ENCODE measurements at regions not wholly inside any gene's neighbourhood (a gene's known extent, or its start where the extent isn't known, plus 50 kb on each side); places are given as distances from the start of the nearest gene placed in this dataset.
"Not testable (repeated sequence)": the region's sequence is repeated elsewhere in the genome, so short reads cannot be mapped to it uniquely, and the experiment has no call there.

DNA sequence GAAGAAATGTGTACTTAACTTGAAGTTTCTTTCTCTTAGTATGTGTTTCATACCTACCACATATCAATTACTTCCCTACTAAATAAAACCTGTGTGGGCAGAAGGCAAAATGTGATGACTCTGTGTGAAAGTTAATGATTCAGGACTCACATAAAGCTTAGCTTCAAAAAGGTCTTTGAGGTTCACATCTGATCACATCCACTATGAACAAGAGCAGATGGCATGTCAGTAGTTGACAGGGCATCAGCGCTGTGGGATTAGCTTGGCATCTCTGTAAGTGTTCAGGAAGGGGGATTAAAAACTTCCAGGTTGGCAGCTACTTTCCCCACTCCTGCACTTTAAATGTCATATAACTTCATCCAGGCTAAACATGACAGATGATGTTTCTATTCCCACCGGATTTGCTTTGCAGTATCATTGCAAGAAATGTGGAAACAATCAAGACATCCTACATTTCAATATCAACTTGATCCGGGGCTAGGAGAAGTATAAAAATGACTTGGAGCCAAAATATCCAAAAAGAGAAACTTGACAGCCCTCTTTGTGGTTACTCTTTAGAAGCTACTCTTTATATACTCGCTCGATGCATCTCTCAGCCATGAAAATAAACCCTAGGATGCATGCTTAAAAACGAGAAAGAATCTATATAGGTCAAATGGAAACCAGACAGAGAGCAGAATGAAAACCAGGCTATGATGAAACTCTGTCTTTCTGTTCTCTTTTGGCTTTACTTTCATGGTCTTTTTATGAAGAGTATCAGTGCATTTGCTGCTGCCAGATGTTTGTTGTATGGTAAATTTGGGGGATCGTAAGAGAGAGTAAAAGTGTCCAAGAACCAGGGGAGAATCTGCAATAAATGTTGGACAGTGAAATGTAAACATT, 273.1 kb upstream of the ALCAM start:
- Mint-ChIP-seq H3K27me3 (no peaks in the 10 kb centered on the region), H3K9me3 (peaks cover 0 to 5% of the 10 kb centered on the region in 2 donors), H3K4me1 (no peaks in the 10 kb centered on the region), H3K4me3 (no peak overlapping the region), H3K27ac (no peak overlapping the region)
- DNase-seq (no peak), ATAC-seq (no peak)

DNA sequence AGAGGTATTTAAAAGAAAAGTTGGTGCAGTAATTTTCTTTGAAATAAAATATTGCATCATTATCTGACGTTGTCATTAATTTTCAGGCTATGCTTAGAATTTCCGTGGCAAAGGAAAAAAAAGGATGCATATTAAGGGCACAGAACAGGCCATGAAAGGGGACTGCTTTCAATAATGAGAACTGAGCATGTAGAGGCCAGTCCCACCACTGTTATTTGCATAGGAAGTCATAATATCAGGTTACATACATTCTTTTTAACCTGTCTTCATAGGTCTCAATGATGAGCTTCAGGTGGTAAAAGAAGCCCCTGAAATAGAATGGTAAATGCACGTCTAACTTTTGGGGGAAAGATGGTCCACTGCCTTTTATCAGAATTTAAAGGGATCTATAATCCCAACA, 272.1 kb upstream of the ALCAM start:
- ATAC-seq: no peak
- Mint-ChIP-seq H3K27me3 (no peaks in the 10 kb centered on the region), H3K9me3 (peaks cover 0 to 6% of the 10 kb centered on the region in 2 donors), H3K27ac (no peak overlapping the region), H3K4me3 (no peak overlapping the region), H3K4me1 (no peaks in the 10 kb centered on the region)
- no peak for DNase-seq

- H3K27me3 Mint-ChIP-seq: no peaks in the 10 kb centered on the region
- peaks cover 0 to 6% of the 10 kb centered on the region in 2 donors for H3K9me3 Mint-ChIP-seq
- no peak overlapping the region for H3K27ac Mint-ChIP-seq
- ATAC-seq (no peak), DNase-seq (no peak)
- no peak overlapping the region for H3K4me3 Mint-ChIP-seq
- no peaks in the 10 kb centered on the region for H3K4me1 Mint-ChIP-seq
These were observed 270.6 kb upstream of the ALCAM start for GRCh38 chr3:105096071-105096470.

DNA sequence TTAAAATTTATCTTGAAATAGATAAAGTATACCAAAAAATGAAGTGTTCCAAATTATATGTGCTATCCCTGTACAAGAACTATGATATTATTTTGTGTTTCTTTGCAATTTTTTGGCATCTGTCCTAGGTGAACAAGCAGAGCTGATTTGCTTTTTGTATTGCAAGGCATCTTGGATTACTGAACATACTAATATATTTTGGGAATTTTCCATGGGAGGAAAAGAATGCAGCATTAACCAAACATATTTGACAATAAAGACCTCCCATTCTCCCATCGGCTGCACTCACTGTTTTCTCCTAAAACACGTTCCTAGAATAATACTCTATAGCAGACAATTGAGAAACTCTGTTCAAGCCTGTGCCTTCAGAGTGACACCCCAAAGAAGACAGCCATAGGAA, 265.1 kb upstream of the ALCAM start:
- ATAC-seq: no peak
- peaks cover 0 to 6% of the 10 kb centered on the region in 2 donors for H3K9me3 Mint-ChIP-seq
- no peak overlapping the region for H3K4me3 Mint-ChIP-seq
- DNase-seq: no peak
- no peaks in the 10 kb centered on the region for H3K4me1 Mint-ChIP-seq
- no peak overlapping the region for H3K27ac Mint-ChIP-seq
- H3K27me3 Mint-ChIP-seq: no peaks in the 10 kb centered on the region

DNA sequence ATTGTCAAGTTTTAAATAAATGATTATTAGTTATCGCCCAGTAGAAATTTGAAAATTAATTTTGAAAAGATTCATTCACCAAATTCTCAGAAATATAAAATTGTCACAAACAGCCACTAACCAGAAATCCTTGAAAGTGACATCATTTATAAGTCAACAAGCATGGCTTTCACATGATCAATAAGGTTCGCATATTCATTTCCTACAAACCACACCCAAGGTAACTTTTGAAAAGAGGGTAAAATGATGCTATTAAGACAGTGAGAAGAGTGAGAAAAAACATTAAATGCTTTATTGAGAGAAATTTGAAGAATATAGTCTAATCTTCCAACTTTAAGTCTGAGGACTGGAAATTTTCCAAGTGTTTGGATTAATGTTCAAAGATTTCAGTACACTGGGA, 263.6 kb upstream of the ALCAM start:
- Mint-ChIP-seq H3K27me3 (no peaks in the 10 kb centered on the region), H3K27ac (no peak overlapping the region), H3K4me3 (no peak overlapping the region), H3K4me1 (no peaks in the 10 kb centered on the region), H3K9me3 (peaks cover 0 to 6% of the 10 kb centered on the region in 2 donors)
- ATAC-seq (no peak), DNase-seq (no peak)

DNA sequence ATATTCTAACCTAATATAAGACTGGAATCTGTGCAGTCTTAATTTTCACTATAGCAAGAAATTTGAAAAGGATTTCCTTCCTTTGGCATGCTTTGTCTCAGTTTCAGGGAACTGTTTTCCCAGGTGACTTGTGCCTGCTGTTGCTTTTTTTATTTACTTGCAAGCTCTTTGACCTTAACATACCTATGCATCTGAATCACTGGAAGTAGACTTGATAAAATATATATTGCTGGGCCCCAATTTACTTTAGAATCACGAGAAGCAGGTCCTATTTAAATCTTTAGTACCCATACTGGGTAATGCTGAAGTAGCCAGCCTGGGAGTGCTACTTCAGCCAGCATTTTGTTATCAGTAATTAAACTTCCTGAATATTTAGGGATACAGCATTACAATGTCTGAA, 257.9 kb upstream of the ALCAM start:
- H3K4me3 Mint-ChIP-seq: no peak overlapping the region
- H3K27ac Mint-ChIP-seq: no peak overlapping the region
- DNase-seq: no peak
- H3K9me3 Mint-ChIP-seq: peaks cover 8 to 14% of the 10 kb centered on the region in 2 donors
- ATAC-seq: no peak
- H3K27me3 Mint-ChIP-seq: no peaks in the 10 kb centered on the region
- no peaks in the 10 kb centered on the region for H3K4me1 Mint-ChIP-seq

DNA sequence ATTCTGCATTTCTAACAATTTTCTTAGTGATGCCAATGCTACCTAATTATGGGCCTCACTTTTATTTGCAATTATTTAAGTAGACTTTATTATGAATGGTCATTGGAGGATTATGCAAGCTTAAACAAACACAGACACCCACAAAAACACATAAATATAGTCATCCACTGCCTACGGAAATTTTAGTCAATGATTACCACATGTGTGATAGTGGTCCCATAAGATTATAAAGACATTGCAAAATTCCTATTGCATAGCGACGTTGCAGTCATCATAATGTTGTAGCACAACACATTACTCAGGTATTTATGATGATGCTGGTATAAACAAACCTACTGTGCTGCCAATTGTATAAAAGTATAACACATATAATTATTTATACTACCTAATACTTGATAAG, 247.8 kb upstream of the ALCAM start:
- Mint-ChIP-seq H3K9me3 (no peaks in the 10 kb centered on the region), H3K4me3 (no peak overlapping the region), H3K27ac (no peak overlapping the region), H3K27me3 (no peaks in the 10 kb centered on the region), H3K4me1 (no peaks in the 10 kb centered on the region)
- DNase-seq: no peak
- no peak for ATAC-seq

DNA sequence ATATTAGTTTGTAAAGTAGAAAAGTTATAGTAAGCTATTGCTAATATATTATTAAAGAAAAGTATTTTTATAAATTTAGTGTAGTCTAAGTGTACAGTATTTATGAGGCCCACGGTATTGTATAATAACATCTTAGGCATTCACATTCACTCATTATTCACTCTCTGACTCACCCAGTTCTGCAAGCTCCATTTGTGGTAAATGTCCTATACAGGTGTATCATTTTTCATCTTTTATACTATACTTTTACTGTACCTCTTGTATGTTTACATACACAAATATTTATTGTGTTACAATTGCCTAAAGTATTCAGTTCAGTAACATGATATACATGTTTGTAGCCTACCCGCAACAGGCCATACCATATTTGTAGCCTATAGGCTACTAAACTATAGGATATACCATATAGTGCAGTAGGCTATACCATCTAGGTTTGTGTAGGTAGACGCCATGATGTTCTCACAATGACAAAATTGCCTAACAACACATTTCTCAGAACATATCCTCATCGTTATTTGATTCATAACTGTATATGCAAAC, 246.8 kb upstream of the ALCAM start:
- no peak for DNase-seq
- H3K9me3 Mint-ChIP-seq: no peaks in the 10 kb centered on the region
- H3K27me3 Mint-ChIP-seq: no peaks in the 10 kb centered on the region
- no peak for ATAC-seq
- peak overlapping the region in 1 of 2 donors; percentile 33 for H3K27ac Mint-ChIP-seq
- H3K4me1 Mint-ChIP-seq: no peaks in the 10 kb centered on the region
- H3K4me3 Mint-ChIP-seq: no peak overlapping the region

DNA sequence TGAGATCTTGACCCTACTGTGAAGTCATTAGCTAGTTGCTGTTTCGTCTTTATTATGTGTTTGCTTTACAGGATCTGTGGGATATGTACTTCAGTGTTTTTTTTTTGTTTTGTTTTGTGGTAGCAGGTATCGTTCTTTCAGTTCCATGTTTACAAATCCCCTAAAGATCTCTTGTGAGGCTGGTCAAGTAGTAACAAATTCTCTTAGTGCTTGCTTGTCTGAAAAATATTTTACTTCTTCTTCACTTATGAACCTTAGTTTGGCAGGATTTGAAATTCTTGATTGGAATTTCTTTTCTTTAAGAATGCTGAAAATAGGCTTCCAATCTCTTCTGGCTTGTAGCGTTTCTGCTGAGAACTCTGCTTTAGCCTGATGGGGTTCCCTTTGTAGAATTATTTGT, 235.8 kb upstream of the ALCAM start:
- Mint-ChIP-seq H3K4me3 (no peak overlapping the region), H3K27ac (no peak overlapping the region), H3K4me1 (no peaks in the 10 kb centered on the region), H3K9me3 (peaks cover 21 to 23% of the 10 kb centered on the region in 2 donors), H3K27me3 (no peaks in the 10 kb centered on the region)
- DNase-seq (no peak), ATAC-seq (no peak)

- H3K27ac Mint-ChIP-seq: no peak overlapping the region
- DNase-seq (no peak), ATAC-seq (no peak)
- no peak overlapping the region for H3K4me3 Mint-ChIP-seq
- peaks cover 0 to 4% of the 10 kb centered on the region in 2 donors for H3K9me3 Mint-ChIP-seq
- no peaks in the 10 kb centered on the region for H3K4me1 Mint-ChIP-seq
- H3K27me3 Mint-ChIP-seq: no peaks in the 10 kb centered on the region
These were observed 228.8 kb upstream of the ALCAM start for GRCh38 chr3:105137911-105138310.

- Mint-ChIP-seq H3K9me3 (no peaks in the 10 kb centered on the region), H3K4me1 (no peaks in the 10 kb centered on the region), H3K27me3 (no peaks in the 10 kb centered on the region), H3K27ac (no peak overlapping the region), H3K4me3 (no peak overlapping the region)
- no peak for ATAC-seq
- DNase-seq: no peak
These were observed 226.7 kb upstream of the ALCAM start for GRCh38 chr3:105139881-105140560.

DNA sequence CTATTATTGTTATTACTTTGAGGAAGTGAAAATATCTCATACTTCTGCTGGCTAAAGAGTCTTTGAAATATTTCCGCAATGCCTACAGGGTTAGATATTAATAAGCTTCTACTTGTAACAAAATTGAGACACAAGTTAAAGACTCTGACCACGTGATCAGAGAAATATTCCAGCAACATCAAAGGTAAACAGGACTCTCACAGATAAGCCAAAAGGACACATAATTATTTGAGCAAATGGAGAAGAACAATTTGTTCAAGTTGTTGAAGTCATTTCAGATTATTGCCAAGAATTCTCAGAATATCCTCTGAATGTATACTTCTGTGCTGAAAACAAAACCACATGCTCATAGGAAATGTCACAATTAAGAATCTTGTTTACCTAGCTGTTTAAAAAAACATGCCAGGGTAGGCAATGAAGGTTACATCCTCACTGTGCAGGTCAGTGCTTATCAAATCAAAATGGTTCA, 225.8 kb upstream of the ALCAM start:
- Mint-ChIP-seq H3K27me3 (no peaks in the 10 kb centered on the region), H3K4me3 (no peak overlapping the region), H3K27ac (no peak overlapping the region), H3K4me1 (no peaks in the 10 kb centered on the region), H3K9me3 (no peaks in the 10 kb centered on the region)
- no peak for DNase-seq
- ATAC-seq: no peak

DNA sequence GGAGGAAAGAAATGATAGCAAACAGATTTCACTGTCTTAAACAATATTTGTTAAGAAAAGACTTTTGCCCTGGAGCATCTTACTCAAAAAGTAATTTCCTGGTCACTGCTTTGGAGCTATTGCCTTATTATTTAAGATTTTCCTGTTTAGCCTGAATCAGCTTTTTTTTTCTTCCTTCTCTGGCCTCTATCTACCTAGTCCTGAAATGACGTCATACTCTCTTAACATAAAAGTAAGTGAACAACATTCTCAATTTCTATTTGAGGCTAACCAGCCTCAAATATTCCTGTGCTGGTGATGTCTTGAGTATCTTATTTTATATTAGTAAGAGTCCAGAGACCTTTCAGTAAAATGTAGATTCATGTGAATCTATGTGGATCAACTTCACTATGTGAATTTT, 221.9 kb upstream of the ALCAM start:
- Mint-ChIP-seq H3K4me3 (no peak overlapping the region), H3K27ac (no peak overlapping the region), H3K27me3 (peaks cover 6% of the 10 kb centered on the region), H3K9me3 (no peaks in the 10 kb centered on the region), H3K4me1 (no peaks in the 10 kb centered on the region)
- DNase-seq (no peak), ATAC-seq (no peak)

GRCh38 chr3:105145511-105145910, 221.2 kb upstream of the ALCAM start:
- DNase-seq (no peak), ATAC-seq (no peak)
- Mint-ChIP-seq H3K27me3 (peaks cover 8% of the 10 kb centered on the region), H3K9me3 (no peaks in the 10 kb centered on the region), H3K4me1 (no peaks in the 10 kb centered on the region), H3K27ac (no peak overlapping the region), H3K4me3 (no peak overlapping the region)

DNA sequence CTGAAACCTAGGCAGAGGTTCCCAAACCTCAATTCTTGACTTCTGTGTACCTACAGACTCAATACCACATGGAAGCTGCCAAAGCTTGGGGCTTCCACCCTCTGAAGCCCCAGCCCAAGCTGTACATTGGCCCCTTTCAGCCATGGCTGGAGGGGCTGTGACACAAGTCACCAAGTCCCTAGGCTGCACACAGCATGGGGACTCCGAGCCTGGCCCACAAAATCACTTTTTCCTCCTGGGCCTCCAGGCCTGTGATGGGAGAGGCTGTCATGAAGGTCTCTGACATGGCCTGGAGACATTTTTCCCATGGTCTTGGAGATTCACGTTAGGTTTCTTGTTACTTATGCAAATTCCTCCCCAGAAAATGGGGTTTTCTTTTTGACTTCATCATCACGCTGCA, 217.5 kb upstream of the ALCAM start:
- not testable (repeated sequence) for H3K4me3 Mint-ChIP-seq, H3K4me1 Mint-ChIP-seq, DNase-seq, H3K27ac Mint-ChIP-seq, H3K27me3 Mint-ChIP-seq, ATAC-seq, H3K9me3 Mint-ChIP-seq

DNA sequence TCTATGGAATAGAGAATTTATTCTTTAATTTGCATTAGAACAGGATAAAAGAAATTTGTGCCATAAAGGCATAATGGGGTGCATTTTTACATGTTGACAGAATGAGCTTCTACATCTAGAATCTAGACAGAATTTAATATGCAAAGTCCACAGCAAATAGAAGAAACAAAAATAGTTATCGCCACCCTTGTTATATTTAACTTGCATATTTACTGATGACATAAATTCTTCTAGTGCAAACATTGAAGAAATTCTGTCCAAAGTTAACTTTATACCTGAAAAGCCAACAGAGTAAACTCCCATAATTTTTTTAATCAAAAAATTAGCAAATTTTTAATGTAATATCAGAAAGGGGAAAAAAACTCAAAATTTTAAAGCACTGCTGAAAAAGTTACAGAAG, 213.7 kb upstream of the ALCAM start:
- no peak overlapping the region for H3K4me3 Mint-ChIP-seq
- H3K9me3 Mint-ChIP-seq: no peaks in the 10 kb centered on the region
- H3K4me1 Mint-ChIP-seq: no peaks in the 10 kb centered on the region

More for the DNA sequence above, 213.7 kb upstream of the ALCAM start:
- DNase-seq (no peak), ATAC-seq (no peak)
- Mint-ChIP-seq H3K27ac (no peak overlapping the region), H3K27me3 (peaks cover 8% of the 10 kb centered on the region)
